PC-3 (cell line): ENCODE measurements at regions not wholly inside any gene's neighbourhood (a gene's known extent, or its start where the extent isn't known, plus 50 kb on each side); places are given as distances from the start of the nearest gene placed in this dataset.

Source experiments
- CTCF ChIP-seq: fragments of 300-600 bp; sonication (generic); conservative IDR thresholded peaks from 2 replicates; pipeline ENCODE4 v1.5.1; 2017; ENCODE audit warnings: antibody characterized with exemption, low read depth, mild to moderate bottlenecking, low read length
- EZH2 ChIP-seq: fragments of 300-600 bp; sonication (generic); IDR thresholded peaks from one replicate; pipeline ENCODE4 v1.6.1; 2017; ENCODE audit warnings: antibody characterized with exemption, mild to moderate bottlenecking, low read length; ENCODE audit not compliant: unreplicated experiment

GRCh38 chr2:13996527-13996926 lies 636.0 kb upstream of the LRATD1 start:
- TF ChIP-seq CTCF (no peak), EZH2 (no peak)
